ENCODE measurements at regions not wholly inside any gene's neighbourhood (a gene's known extent, or its start where the extent isn't known, plus 50 kb on each side); places are given as distances from the start of the nearest gene placed in this dataset.

GRCh38 chr15:69897471-69898237 lies 200.1 kb downstream of the TLE3 start:
- TF ChIP-seq POLR2A (IDR thresholded peaks at IDR 0.05): no peak
- TF ChIP-seq POLR2AphosphoS5 (IDR thresholded peaks at IDR 0.05): no peak
- no peak for TF ChIP-seq CTCF (IDR thresholded peaks at IDR 0.05)
- intact Hi-C loops (cut with DNase I): no loop called here
- Histone ChIP-seq H3K27ac (no peak overlapping the region), H3K4me3 (no peak overlapping the region), H3K9me3 (no peaks in the 10 kb centered on the region), H3K27me3 (replicated peaks; ENCODE audit: insufficient read depth) (no peaks in the 10 kb centered on the region), H3K36me3 (no peaks in the 10 kb centered on the region), H3K4me1 (replicated peaks) (no peaks in the 10 kb centered on the region)
- 64% methylated on average over 9 of the region's 9 CpGs for WGBS
- no peak for DNase-seq (ENCODE audit: low spot score)

- intact Hi-C loops (cut with DNase I): no loop called here
- no peak for TF ChIP-seq POLR2A (IDR thresholded peaks at IDR 0.05)
- TF ChIP-seq POLR2AphosphoS5 (IDR thresholded peaks at IDR 0.05): no peak
- no peak for TF ChIP-seq CTCF (IDR thresholded peaks at IDR 0.05)
- no peaks in the 10 kb centered on the region for H3K27me3 ChIP-seq (replicated peaks; ENCODE audit: insufficient read depth)
- H3K36me3 ChIP-seq: no peaks in the 10 kb centered on the region
- WGBS: 89% methylated on average over 2 of the region's 2 CpGs
- H3K4me1 ChIP-seq (replicated peaks): no peaks in the 10 kb centered on the region
- no peaks in the 10 kb centered on the region for H3K9me3 ChIP-seq
- H3K4me3 ChIP-seq: no peak overlapping the region
- DNase-seq (ENCODE audit: low spot score): no peak
- no peak overlapping the region for H3K27ac ChIP-seq
Measured at GRCh38 chr15:69898243-69898642, 199.5 kb downstream of the TLE3 start.

- TF ChIP-seq POLR2A (IDR thresholded peaks at IDR 0.05): no peak
- no peak for TF ChIP-seq POLR2AphosphoS5 (IDR thresholded peaks at IDR 0.05)
- no peak for TF ChIP-seq CTCF (IDR thresholded peaks at IDR 0.05)
- intact Hi-C loops (cut with DNase I): no loop called here
- H3K27ac ChIP-seq: no peak overlapping the region
- 84% methylated on average over 7 of the region's 7 CpGs for WGBS
- H3K36me3 ChIP-seq: no peaks in the 10 kb centered on the region
- H3K4me3 ChIP-seq: no peak overlapping the region
- DNase-seq (ENCODE audit: low spot score): no peak
- no peaks in the 10 kb centered on the region for H3K4me1 ChIP-seq (replicated peaks)
- no peaks in the 10 kb centered on the region for H3K27me3 ChIP-seq (replicated peaks; ENCODE audit: insufficient read depth)
- no peaks in the 10 kb centered on the region for H3K9me3 ChIP-seq
Measured at GRCh38 chr15:69902414-69903062, 195.2 kb downstream of the TLE3 start.

GRCh38 chr15:69903470-69904469 lies 193.9 kb downstream of the TLE3 start:
- TF ChIP-seq POLR2AphosphoS5 (IDR thresholded peaks at IDR 0.05) (no peak), CTCF (IDR thresholded peaks at IDR 0.05) (no peak), POLR2A (IDR thresholded peaks at IDR 0.05) (no peak)
- 79% methylated on average over 11 of the region's 11 CpGs for WGBS
- intact Hi-C loops (cut with DNase I): no loop called here
- no peak for DNase-seq (ENCODE audit: low spot score)
- H3K27me3 ChIP-seq (replicated peaks; ENCODE audit: insufficient read depth): no peaks in the 10 kb centered on the region
- H3K4me1 ChIP-seq (replicated peaks): no peaks in the 10 kb centered on the region
- H3K27ac ChIP-seq: no peak overlapping the region
- no peaks in the 10 kb centered on the region for H3K9me3 ChIP-seq
- no peak overlapping the region for H3K4me3 ChIP-seq
- no peaks in the 10 kb centered on the region for H3K36me3 ChIP-seq

All from prostate gland (tissue), 2 donors.